ENCODE measurements at regions not wholly inside any gene's neighbourhood (a gene's known extent, or its start where the extent isn't known, plus 50 kb on each side); places are given as distances from the start of the nearest gene placed in this dataset.

DNA sequence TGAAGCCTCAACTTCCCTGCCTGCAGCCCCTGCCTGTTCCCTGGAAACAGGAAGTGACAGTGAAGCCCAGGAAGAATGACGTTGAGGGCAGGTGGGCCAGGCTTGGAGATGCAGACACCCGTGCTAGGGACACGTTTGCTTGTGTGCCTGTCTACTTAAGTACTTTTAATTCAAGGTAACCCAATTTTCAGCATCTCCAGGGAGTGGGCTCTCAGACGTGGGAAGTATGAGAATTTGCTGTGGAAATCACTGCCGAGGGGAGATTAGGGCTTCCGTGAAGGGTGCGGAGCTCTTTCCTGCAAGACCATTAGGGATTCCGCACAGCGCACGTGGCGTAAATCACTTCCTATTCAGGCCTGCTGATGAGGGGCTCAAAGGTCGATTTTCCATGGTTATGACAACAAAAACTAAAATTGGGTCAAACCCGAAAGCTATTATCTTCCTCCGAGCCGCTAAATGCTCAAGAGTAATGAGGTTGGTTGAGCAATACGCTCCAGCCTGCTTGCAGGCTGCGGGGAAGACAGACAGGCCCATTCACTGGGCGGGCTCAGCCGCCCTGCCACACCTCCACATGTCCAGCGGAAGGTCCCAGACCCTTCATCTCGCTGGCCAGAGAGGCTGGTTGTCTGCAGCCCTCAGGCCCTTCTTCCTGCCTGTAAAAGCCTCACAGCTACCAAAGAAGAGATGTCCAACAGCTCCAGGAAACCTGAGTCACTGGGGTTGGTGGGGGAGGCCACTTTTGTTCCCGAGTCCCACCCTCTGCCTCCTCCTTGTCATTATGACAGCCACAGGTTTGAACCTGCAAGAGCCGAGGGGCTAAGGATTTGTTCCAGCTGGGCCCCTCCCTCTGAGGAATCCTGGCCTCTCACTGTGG is 109.9 kb downstream of the RBFOX3 start:
- no peak for DNase-seq

- no peak for DNase-seq
These were observed 112.0 kb downstream of the RBFOX3 start for GRCh38 chr17:79498854-79499253.

GRCh38 chr17:79497777-79498348 is 113.0 kb downstream of the RBFOX3 start:
- no peak for DNase-seq

DNA sequence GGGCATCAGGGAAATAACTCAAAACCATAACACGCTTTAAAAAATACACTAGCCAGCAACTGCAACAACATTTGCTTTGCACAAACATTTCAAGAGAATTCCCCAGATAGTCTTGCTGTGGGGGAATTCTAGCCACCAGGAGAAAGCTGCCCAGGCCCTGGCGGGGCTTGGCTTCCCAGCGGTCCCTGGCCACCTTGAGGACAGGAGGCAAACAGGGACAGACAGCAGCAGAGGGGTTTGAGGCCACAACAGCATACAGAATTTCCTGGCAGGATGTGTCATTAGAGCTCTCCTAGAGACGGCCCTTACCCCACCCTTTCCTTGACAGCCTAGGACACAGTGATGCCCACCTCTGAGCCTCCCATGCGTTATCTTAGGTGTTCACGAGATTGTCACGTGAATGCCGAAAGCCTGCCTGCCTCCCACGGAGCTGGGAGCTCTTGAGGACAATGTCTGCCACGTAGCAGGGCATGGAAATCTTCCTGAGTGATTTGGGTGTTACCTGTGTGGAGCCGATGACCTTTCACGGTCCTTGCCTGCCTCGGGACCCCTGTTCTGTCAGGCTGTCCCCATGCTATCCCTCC is 114.3 kb downstream of the RBFOX3 start:
- no peak for DNase-seq

DNA sequence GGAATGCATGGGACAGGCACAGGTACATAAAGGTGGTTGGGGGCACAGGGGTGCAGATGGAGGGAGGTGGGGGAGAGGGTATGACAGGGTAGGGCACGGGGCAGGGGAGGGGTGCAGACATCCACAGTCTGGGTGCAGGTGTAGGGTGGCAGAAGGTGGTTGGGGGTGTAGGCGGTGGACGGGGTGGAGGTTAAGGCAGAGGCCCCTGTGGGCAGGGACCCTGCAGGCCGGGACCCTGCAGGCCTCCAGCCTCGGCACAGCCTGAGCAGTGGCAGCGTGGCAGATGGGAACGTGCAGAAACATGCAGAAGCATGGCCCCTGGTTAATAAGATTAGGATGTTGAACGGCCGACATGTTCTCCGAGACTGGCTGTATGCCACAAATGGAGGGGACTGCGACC is 115.2 kb downstream of the RBFOX3 start:
- DNase-seq, result no peak

DNA sequence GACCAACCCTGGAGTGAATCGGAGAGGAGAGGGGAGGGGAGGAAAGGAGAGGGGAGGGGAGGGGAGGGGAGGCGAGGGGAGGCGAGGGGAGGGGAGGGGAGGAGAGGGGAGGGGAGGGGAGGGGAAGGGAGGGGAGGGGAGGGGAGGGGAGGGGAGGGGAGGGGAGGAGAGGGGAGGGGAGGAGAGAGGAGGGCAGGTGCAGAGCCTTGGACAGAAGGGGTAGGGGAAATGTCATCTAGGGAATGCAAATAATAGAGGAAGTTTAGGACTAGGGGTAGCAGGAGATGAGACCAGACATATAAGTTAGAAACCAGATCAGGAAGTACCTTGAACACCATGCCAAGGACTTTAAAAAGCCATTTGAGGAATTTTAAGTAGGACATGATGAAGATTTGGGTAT is 119.8 kb downstream of the RBFOX3 start:
- no peak for DNase-seq

DNA sequence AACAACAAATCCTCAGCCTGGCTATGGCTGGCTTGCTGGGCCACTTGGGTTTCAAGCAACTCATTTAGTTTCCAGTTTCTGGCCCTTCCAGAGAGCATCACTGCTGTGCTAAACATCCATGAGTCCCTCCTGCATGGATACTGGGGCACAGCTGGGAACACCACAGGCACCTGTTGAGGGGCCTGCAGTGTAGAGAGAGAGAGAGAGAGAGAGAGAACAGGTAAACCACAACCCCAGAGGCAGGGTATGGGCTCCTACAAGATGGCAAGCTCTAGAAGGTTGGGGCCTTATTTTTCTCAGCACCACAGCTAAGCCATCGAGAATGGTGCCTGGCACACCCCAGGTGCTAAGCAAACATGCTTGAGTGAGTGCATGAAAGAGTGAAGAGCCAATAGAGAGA is 120.3 kb downstream of the RBFOX3 start:
- no peak for DNase-seq

GRCh38 chr17:79487149-79487548 is 123.7 kb downstream of the RBFOX3 start:
- DNase-seq, result no peak

DNA sequence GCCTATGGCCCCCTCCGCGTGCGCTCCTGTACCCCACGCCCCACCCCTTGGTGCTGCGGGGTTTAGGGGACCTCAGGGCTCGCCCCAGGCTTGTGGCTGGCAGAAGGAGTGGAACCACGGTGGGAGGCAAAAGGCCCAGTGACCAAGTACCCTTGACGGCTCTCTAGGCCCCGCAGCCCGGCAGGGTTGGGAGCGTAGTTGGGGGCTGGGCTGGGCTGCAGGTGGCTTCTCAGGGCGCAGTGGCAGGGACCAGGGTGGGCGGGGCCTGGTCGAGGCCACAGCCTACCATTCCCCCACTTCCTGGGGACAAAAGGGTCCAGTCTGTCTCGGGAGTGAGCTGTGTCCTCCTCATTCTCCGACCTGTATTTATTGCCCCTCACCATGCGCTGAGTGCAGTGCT is 124.9 kb downstream of the RBFOX3 start:
- no peak for DNase-seq

DNA sequence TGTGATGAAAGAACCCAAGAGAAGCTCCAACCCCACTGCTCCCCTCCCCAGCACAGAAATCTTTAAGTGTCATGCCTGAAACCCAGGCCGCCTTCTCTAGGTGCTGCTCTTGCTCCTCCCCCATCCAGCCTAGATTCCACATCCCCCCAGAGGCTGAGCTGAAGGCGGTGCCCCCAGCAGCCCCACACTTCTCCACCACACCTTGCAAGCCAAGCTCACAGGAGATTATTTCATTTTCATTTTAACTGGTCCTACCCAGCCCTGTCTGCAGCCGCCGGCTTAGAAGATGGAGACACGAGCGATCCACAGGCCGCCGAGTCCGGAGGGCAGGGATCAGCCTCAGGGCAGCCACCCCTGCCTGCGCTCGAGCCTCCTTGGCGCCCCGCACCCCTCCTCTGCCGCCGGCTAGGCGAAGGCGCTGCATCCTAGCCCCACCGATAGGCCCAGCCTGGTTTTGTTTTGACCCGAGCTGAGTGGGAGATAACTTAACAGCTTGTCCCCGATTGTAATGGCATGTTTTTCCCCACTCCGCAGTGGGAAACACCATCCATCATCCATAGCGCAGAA is 125.3 kb downstream of the RBFOX3 start:
- no peak for DNase-seq

- no peak for DNase-seq
These were observed 126.0 kb downstream of the RBFOX3 start for GRCh38 chr17:79484600-79485418.

- no peak for DNase-seq
These were observed 127.0 kb downstream of the RBFOX3 start for GRCh38 chr17:79483842-79484241.

- no peak for DNase-seq
These were observed 127.9 kb downstream of the RBFOX3 start for GRCh38 chr17:79482727-79483521.

- no peak for DNase-seq
These were observed 131.0 kb downstream of the RBFOX3 start for GRCh38 chr17:79479876-79480275.

- DNase-seq, result no peak
These were observed 132.0 kb downstream of the RBFOX3 start for GRCh38 chr17:79478841-79479240.

- no peak for DNase-seq
These were observed 132.8 kb downstream of the RBFOX3 start for GRCh38 chr17:79478051-79478461.

DNA sequence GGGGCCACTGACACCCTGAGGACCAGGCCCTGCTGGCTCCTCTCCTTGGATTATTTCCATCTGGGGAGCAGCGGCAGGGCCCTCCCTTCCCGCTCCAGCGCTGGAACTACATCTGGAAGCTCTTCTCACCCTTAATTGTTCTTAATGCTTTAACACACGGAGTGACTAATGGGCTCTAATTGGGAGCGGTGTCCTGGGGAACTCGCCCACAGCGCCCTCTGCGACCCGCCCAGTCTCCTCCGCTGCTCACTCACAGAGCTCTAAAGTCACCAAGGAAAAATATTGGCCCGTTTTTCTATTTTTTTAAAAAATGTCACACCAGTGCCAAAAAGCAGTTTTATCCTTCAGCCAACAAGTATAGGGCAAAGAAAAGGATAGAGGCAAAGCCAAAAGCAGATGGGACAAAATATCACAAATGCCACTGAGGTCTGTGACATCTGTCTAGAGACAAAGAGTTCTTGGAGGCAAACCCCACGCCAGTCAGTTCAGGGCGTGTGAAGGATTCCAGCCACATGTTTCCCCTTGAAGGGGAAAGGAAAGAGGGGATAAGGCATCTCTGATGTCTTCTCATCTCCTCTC is 134.7 kb downstream of the RBFOX3 start:
- DNase-seq, result no peak

GRCh38 chr17:79473876-79474440 is 136.9 kb downstream of the RBFOX3 start:
- no peak for DNase-seq

GRCh38 chr17:79473111-79473875 is 137.6 kb downstream of the RBFOX3 start:
- no peak for DNase-seq

- DNase-seq, result no peak
These were observed 140.1 kb downstream of the RBFOX3 start for GRCh38 chr17:79470754-79471153.

GRCh38 chr17:79469646-79470045 is 141.2 kb downstream of the RBFOX3 start:
- DNase-seq, result no peak

Data from activated CD4-positive, alpha-beta T cell treated with anti-CD3 and anti-CD28 coated beads for 4 hours (primary cell).